ENCODE measurements at regions not wholly inside any gene's neighbourhood (a gene's known extent, or its start where the extent isn't known, plus 50 kb on each side); places are given as distances from the start of the nearest gene placed in this dataset.
"Not testable (repeated sequence)": the region's sequence is repeated elsewhere in the genome, so short reads cannot be mapped to it uniquely, and the experiment has no call there.

DNA sequence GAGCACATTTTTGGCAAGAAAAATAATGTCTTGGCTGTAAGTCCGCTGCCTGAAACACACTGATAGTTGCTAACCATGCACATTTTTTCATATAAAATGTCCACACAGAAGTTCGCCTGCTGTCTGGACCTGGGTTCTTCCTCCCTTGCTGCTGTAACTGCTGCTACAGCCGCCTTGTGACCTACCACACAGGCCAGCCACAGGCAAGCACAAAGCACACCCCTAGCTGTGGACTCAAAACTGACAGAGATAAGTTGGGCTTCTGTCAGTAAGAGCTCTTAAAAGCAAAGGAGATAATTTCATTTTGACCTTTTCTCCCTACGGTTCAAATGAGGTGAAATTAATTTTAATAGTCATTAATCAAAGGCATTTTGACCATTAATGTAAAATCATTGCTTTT is 354.7 kb downstream of the OTUD1 start:
- intact Hi-C loops (cut with DNase I; ENCODE audit: low total_unique reads): no loop called here
- DNase-seq: no peak
- no peaks in the 10 kb centered on the region for H3K9me3 ChIP-seq
- no peak overlapping the region for H3K27ac ChIP-seq
- H3K27me3 ChIP-seq: no peaks in the 10 kb centered on the region
- H3K36me3 ChIP-seq: no peaks in the 10 kb centered on the region
- no peaks in the 10 kb centered on the region for H3K4me1 ChIP-seq
- no peak for TF ChIP-seq POLR2A (IDR thresholded peaks at IDR 0.05)
- TF ChIP-seq, protein P1, sequence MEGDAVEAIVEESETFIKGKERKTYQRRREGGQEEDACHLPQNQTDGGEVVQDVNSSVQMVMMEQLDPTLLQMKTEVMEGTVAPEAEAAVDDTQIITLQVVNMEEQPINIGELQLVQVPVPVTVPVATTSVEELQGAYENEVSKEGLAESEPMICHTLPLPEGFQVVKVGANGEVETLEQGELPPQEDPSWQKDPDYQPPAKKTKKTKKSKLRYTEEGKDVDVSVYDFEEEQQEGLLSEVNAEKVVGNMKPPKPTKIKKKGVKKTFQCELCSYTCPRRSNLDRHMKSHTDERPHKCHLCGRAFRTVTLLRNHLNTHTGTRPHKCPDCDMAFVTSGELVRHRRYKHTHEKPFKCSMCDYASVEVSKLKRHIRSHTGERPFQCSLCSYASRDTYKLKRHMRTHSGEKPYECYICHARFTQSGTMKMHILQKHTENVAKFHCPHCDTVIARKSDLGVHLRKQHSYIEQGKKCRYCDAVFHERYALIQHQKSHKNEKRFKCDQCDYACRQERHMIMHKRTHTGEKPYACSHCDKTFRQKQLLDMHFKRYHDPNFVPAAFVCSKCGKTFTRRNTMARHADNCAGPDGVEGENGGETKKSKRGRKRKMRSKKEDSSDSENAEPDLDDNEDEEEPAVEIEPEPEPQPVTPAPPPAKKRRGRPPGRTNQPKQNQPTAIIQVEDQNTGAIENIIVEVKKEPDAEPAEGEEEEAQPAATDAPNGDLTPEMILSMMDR (IDR thresholded peaks at IDR 0.05): no peak
- TF ChIP-seq POLR2AphosphoS5 (IDR thresholded peaks at IDR 0.05): no peak
- TF ChIP-seq EP300 (IDR thresholded peaks at IDR 0.05): no peak
- 54 to 67% (median 59%) methylated on average over 4 of the region's 4 CpGs for whole genome bisulfite sequencing, 5 donors
- no peak overlapping the region for H3K4me3 ChIP-seq

DNA sequence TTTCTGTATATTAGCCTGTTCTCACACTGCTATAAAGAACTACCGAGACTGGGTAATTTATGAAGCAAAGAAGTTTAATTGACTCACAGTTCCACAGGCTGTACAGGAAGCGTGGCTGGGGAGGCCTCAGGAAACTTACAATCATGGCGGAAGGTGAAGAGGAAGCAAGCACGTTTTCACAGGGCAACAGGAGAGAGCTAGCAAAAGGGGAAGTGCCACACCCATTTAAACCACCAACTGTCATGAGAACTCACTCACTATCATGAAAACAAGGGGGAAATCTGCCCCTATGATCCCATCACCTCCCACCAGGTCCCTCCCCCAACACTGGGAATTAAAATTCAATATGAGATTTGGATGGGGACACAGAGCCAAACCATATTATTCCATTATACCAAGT is 358.6 kb downstream of the OTUD1 start:
- DNase-seq; H3K36me3 ChIP-seq; H3K27me3 ChIP-seq; H3K9me3 ChIP-seq; intact Hi-C loops (cut with DNase I; ENCODE audit: low total_unique reads); H3K4me1 ChIP-seq; H3K27ac ChIP-seq; H3K4me3 ChIP-seq: not testable (repeated sequence)
- 73 to 89% (median 79%) methylated on average over 4 of the region's 4 CpGs for WGBS, 5 donors

GRCh38 chr10:23804125-23804524 is 365.2 kb downstream of the OTUD1 start:
- no peak for DNase-seq
- no peaks in the 10 kb centered on the region for H3K27me3 ChIP-seq
- H3K9me3 ChIP-seq: no peaks in the 10 kb centered on the region
- no peaks in the 10 kb centered on the region for H3K4me1 ChIP-seq
- no peak for TF ChIP-seq POLR2A (IDR thresholded peaks at IDR 0.05)
- no peak for TF ChIP-seq EP300 (IDR thresholded peaks at IDR 0.05)
- TF ChIP-seq, protein P1 (IDR thresholded peaks at IDR 0.05): no peak
- TF ChIP-seq POLR2AphosphoS5 (IDR thresholded peaks at IDR 0.05): no peak
- intact Hi-C loops (cut with DNase I; ENCODE audit: low total_unique reads): no loop called here
- no peak overlapping the region for H3K27ac ChIP-seq
- no peak overlapping the region for H3K4me3 ChIP-seq
- no peaks in the 10 kb centered on the region for H3K36me3 ChIP-seq
- WGBS, 5 donors: 46 to 58% (median 57%) methylated on average over 2 of the region's 2 CpGs

DNA sequence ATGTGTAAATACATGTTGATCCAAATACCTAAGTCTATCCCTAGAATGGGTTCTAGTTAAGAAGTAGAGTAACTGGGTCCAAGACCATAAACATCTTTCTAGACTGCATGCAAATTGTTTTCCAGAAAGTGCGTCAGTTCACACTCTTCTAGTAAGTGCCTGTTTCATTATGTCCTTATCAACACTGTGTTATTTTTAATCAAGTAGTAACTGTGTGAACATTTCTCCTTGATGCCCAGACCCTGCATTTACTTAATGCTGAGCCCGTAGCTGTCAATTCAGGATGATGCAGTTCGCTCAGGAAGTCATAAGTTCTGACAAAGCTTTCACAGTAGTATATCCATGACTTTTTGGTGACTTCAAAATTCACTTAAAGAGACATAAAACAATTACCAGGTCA is 374.8 kb downstream of the OTUD1 start:
- TF ChIP-seq, protein P1 (IDR thresholded peaks at IDR 0.05): no peak
- no peak for TF ChIP-seq POLR2AphosphoS5 (IDR thresholded peaks at IDR 0.05)
- no peak for TF ChIP-seq EP300 (IDR thresholded peaks at IDR 0.05)
- TF ChIP-seq POLR2A (IDR thresholded peaks at IDR 0.05): no peak
- 59 to 80% (median 75%) methylated on average over 3 of the region's 3 CpGs for WGBS, 5 donors

DNA sequence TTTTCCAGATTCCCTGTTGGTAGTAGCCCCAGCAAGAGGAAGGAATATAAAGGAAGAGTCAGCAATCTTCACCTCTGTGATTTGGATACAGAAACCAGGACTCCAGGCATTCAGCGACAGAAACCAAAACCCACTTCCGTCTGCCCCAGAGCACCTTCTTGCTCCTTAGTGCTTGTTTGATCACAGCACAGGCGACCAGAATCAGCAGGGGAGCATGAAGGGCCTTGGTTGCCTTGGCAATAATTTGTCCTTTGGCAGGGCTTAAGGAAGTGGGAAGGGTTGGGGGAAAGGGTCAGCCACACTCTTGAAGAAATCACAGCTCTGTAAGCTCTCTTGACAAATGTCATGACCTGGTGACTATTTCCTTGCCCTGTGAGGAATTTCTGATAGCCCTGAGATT is 379.6 kb downstream of the OTUD1 start:
- intact Hi-C loops (cut with DNase I; ENCODE audit: low total_unique reads): no loop called here
- TF ChIP-seq, protein P1 (IDR thresholded peaks at IDR 0.05): no peak
- no peak for TF ChIP-seq POLR2A (IDR thresholded peaks at IDR 0.05)
- no peak for TF ChIP-seq POLR2AphosphoS5 (IDR thresholded peaks at IDR 0.05)
- no peak for TF ChIP-seq EP300 (IDR thresholded peaks at IDR 0.05)
- no peak for DNase-seq

More for the DNA sequence above, 374.8 kb downstream of the OTUD1 start:
- H3K36me3 ChIP-seq: no peaks in the 10 kb centered on the region
- no peak overlapping the region for H3K27ac ChIP-seq
- no peaks in the 10 kb centered on the region for H3K4me1 ChIP-seq
- intact Hi-C loops (cut with DNase I; ENCODE audit: low total_unique reads): no loop called here
- H3K9me3 ChIP-seq: no peaks in the 10 kb centered on the region
- no peak for DNase-seq
- H3K27me3 ChIP-seq: no peaks in the 10 kb centered on the region
- no peak overlapping the region for H3K4me3 ChIP-seq

More for the DNA sequence above, 379.6 kb downstream of the OTUD1 start:
- Histone ChIP-seq H3K27ac (no peak overlapping the region), H3K4me3 (no peak overlapping the region), H3K36me3 (no peaks in the 10 kb centered on the region), H3K4me1 (no peaks in the 10 kb centered on the region), H3K27me3 (no peaks in the 10 kb centered on the region), H3K9me3 (no peaks in the 10 kb centered on the region)
- WGBS, 5 donors: 38 to 65% (median 47%) methylated on average over 3 of the region's 3 CpGs
